CD14-positive monocyte (primary cell): ENCODE measurements at regions not wholly inside any gene's neighbourhood (a gene's known extent, or its start where the extent isn't known, plus 50 kb on each side); places are given as distances from the start of the nearest gene placed in this dataset.

Source experiments
- DNase-seq, 3 donors: peaks; one replicate each; pipeline ENCODE4 v3.0.0-alpha.2; 2011 to 2022
- H2AFZ ChIP-seq: 2 replicates; pipeline ENCODE4 v1.6.0; 2012; ENCODE audit warnings: mild to moderate bottlenecking, low read depth, low read length, inconsistent platforms; ENCODE audit not compliant: insufficient read depth, poor library complexity, severe bottlenecking
- H3K27ac ChIP-seq, 2 donors: 1 replicate in 1 of 2; 2 replicates in 1 of 2; pipeline ENCODE4 v1.5.1; 2012 to 2013; ENCODE audit warnings: low read length in 2 of 2, control low read depth in 1 of 2, inconsistent platforms in 1 of 2, low read depth in 1 of 2, mild to moderate bottlenecking in 1 of 2
- H3K27me3 ChIP-seq, 2 donors: one replicate each; pipeline versions ENCODE4 v1.6.0 to v1.6.1; 2011 to 2013; ENCODE audit warnings: low read length in 2 of 2; ENCODE audit not compliant: control insufficient read depth in 2 of 2, insufficient read depth in 2 of 2
- H3K36me3 ChIP-seq, 2 donors: replicated peaks in 1 of 2; 1 replicate in 1 of 2; 2 replicates in 1 of 2; pipeline versions ENCODE4 v1.5.1 to v1.6.1; 2012 to 2013; ENCODE audit warnings: low read length in 2 of 2, control low read depth in 1 of 2, inconsistent platforms in 1 of 2, mild to moderate bottlenecking in 1 of 2; ENCODE audit not compliant: insufficient read depth in 2 of 2, control insufficient read depth in 1 of 2
- H3K4me1 ChIP-seq, 2 donors: 1 replicate in 1 of 2; 2 replicates in 1 of 2; pipeline versions ENCODE4 v1.5.1 to v1.6.1; 2012 to 2013; ENCODE audit warnings: low read length in 2 of 2, control low read depth in 1 of 2, inconsistent platforms in 1 of 2, mild to moderate bottlenecking in 1 of 2, moderate library complexity in 1 of 2; ENCODE audit not compliant: insufficient read depth in 2 of 2, control insufficient read depth in 1 of 2
- H3K4me2 ChIP-seq: replicated peaks from 2 replicates; pipeline ENCODE3; 2012; ENCODE audit warnings: low read length, moderate library complexity, mild to moderate bottlenecking; ENCODE audit not compliant: poor library complexity, severe bottlenecking; ENCODE audit errors: extremely low read depth
- H3K4me3 ChIP-seq, 3 experiments: fragments of 200-600 bp in 1 of 3; sonication (generic) in 1 of 3; replicated peaks in 1 of 3; 1 replicate in 2 of 3; 2 replicates in 1 of 3; pipeline ENCODE4 v1.5.1; 2011 to 2013; ENCODE audit warnings: low read length in 3 of 3, mild to moderate bottlenecking in 3 of 3, control low read depth in 2 of 3, low read depth in 2 of 3, inconsistent platforms in 1 of 3, moderate library complexity in 1 of 3
- H3K79me2 ChIP-seq: 2 replicates; pipeline ENCODE4 v1.6.0; 2012; ENCODE audit warnings: mild to moderate bottlenecking, control low read depth, inconsistent platforms, low read length, moderate library complexity; ENCODE audit not compliant: insufficient read depth
- H3K9ac ChIP-seq: 2 replicates; pipeline ENCODE4 v1.6.0; 2017; ENCODE audit warnings: low read length, mild to moderate bottlenecking; ENCODE audit not compliant: insufficient read depth, poor library complexity, severe bottlenecking
- H3K9me3 ChIP-seq, 2 donors: replicated peaks in 1 of 2; 1 replicate in 1 of 2; 2 replicates in 1 of 2; pipeline versions ENCODE4 v1.5.1 to v1.6.1; 2012 to 2013; ENCODE audit warnings: low read length in 2 of 2, control low read depth in 1 of 2; ENCODE audit not compliant: control insufficient read depth in 1 of 2, insufficient read depth in 1 of 2
- H4K20me1 ChIP-seq: 2 replicates; pipeline ENCODE4 v1.6.0; 2012; ENCODE audit warnings: mild to moderate bottlenecking, low read length, control low read depth, moderate library complexity; ENCODE audit not compliant: insufficient read depth
- H3K27ac Mint-ChIP-seq, 7 donors: one replicate each; pipeline ENCODE4 v1.8.0; 2020; ENCODE audit warnings: mild to moderate bottlenecking in 7 of 7, mixed read lengths in 7 of 7, moderate library complexity in 6 of 7, inconsistent platforms in 2 of 7
- H3K27me3 Mint-ChIP-seq, 3 donors: one replicate each; pipeline ENCODE4 v1.8.0; 2021 to 2022; ENCODE audit warnings: low read depth in 3 of 3, mild to moderate bottlenecking in 3 of 3, mixed read lengths in 3 of 3, moderate library complexity in 3 of 3, inconsistent platforms in 1 of 3
- H3K36me3 Mint-ChIP-seq, 2 donors: one replicate each; pipeline ENCODE4 v1.8.0; 2020; ENCODE audit warnings: mixed read lengths in 2 of 2, inconsistent platforms in 1 of 2, mild to moderate bottlenecking in 1 of 2
- H3K4me1 Mint-ChIP-seq: one replicate; pipeline ENCODE4 v1.8.0; 2020; ENCODE audit warnings: mild to moderate bottlenecking, mixed read lengths
- H3K4me3 Mint-ChIP-seq, 2 donors: one replicate each; pipeline ENCODE4 v1.8.0; 2020; ENCODE audit warnings: mild to moderate bottlenecking in 2 of 2, mixed read lengths in 2 of 2, moderate library complexity in 1 of 2
- H3K9me3 Mint-ChIP-seq, 7 donors: one replicate each; pipeline ENCODE4 v1.8.0; 2020 to 2022; ENCODE audit warnings: mixed read lengths in 7 of 7, mild to moderate bottlenecking in 6 of 7, moderate library complexity in 6 of 7, inconsistent platforms in 2 of 7
- WGBS: methylation state at CpG from one replicate; pipeline ENCODE4 v1.1.5; 2013; ENCODE audit warnings: missing lambda C conversion rate; ENCODE audit not compliant: insufficient coverage; 5-methylcytosine and 5-hydroxymethylcytosine counted together
- intact Hi-C, 2 donors: fragments of 100-400 bp; cut with micrococcal nuclease; formaldehyde crosslinking; loops; one replicate each; pipeline versions ENCODE4 v1.15.0 to v1.15.1; 2023
- TF ChIP-seq, protein P1 (sequence below): fragments of 200-600 bp; IDR thresholded peaks from one replicate; pipeline ENCODE4 v1.8.0; 2022; ENCODE audit warnings: antibody characterized with exemption, mild to moderate bottlenecking

DNA sequence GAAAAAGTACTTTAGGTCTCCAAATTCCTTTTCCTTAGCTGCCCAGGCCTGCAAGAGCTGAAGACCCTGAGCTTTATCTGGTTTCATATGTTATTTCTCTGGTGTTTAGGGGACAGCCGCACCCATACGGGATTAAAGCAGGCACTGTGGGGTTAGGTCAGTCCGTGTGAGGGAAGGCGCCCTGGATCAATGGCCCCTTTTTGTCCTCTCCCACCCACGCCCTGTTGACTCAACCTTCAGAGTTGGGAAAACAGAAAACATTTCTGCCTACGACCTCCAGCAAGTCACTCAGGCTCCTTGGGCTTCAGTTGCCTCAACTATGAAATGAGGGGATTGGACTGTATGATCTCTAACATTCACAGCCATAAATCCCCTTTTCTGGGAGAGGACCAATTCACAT lies 55.2 kb upstream of the BARX2 start:
- 100% methylated on average over 2 of the region's 6 CpGs for WGBS
- no peak overlapping the region for H3K4me2 ChIP-seq
- H3K4me3 ChIP-seq: no peak overlapping the region

DNA sequence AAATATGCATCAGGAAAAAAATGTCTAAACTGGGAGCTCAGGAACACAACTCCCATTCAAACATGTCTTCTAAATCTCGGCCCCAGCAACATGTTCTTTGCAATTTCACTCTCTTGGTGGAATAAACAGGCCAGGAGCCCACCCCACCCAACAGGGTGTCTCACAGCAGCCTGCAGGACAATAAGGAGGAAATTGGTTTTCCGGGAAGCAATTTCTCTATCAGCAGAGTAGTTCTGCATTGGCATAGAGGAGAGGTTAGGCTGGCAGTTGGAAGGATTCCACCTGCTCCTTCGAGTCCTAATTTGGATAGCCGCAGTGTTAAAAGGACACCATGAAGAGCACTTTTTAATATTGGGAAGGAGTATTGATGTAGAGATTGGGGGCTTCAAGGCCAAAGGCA lies 55.9 kb upstream of the BARX2 start:
- Histone ChIP-seq H3K9me3 (no peaks in the 10 kb centered on the region), H3K36me3 (no peaks in the 10 kb centered on the region), H2AFZ (no peak overlapping the region), H3K4me2 (no peak overlapping the region), H4K20me1 (no peaks in the 10 kb centered on the region), H3K4me3 (no peak overlapping the region), H3K9ac (no peak overlapping the region), H3K79me2 (no peaks in the 10 kb centered on the region), H3K27me3 (no peaks in the 10 kb centered on the region), H3K4me1 (peaks cover 58 to 68% of the 10 kb centered on the region in 2 donors), H3K27ac (no peak overlapping the region)
- Mint-ChIP-seq H3K4me1 (peaks cover 81% of the 10 kb centered on the region), H3K27me3 (peaks cover 0 to 5% (median 0%) of the 10 kb centered on the region in 3 donors), H3K9me3 (no peaks in the 10 kb centered on the region), H3K36me3 (no peaks in the 10 kb centered on the region), H3K4me3 (no peak overlapping the region), H3K27ac (peak overlapping the region in 1 of 7 donors; percentile 8)
- no peak for DNase-seq
- intact Hi-C loops: loop anchor here in 1 of 2 donors (5.0 kb wide), 1 partner anchor 42 kb away; no protein-coding TSS in a partner anchor
- TF ChIP-seq, protein P1, sequence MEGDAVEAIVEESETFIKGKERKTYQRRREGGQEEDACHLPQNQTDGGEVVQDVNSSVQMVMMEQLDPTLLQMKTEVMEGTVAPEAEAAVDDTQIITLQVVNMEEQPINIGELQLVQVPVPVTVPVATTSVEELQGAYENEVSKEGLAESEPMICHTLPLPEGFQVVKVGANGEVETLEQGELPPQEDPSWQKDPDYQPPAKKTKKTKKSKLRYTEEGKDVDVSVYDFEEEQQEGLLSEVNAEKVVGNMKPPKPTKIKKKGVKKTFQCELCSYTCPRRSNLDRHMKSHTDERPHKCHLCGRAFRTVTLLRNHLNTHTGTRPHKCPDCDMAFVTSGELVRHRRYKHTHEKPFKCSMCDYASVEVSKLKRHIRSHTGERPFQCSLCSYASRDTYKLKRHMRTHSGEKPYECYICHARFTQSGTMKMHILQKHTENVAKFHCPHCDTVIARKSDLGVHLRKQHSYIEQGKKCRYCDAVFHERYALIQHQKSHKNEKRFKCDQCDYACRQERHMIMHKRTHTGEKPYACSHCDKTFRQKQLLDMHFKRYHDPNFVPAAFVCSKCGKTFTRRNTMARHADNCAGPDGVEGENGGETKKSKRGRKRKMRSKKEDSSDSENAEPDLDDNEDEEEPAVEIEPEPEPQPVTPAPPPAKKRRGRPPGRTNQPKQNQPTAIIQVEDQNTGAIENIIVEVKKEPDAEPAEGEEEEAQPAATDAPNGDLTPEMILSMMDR: no peak
- WGBS: 90% methylated on average over 4 of the region's 4 CpGs

More for the DNA sequence above, 55.2 kb upstream of the BARX2 start:
- no peak for DNase-seq
- Mint-ChIP-seq H3K4me1 (peaks cover 81% of the 10 kb centered on the region), H3K27me3 (peaks cover 0 to 5% (median 0%) of the 10 kb centered on the region in 3 donors), H3K9me3 (no peaks in the 10 kb centered on the region), H3K4me3 (no peak overlapping the region), H3K27ac (peak overlapping the region in 1 of 7 donors; percentile 31), H3K36me3 (no peaks in the 10 kb centered on the region)
- Histone ChIP-seq H3K27me3 (no peaks in the 10 kb centered on the region), H2AFZ (no peak overlapping the region), H3K9ac (no peak overlapping the region), H3K9me3 (no peaks in the 10 kb centered on the region), H3K4me1 (peaks cover 56 to 70% of the 10 kb centered on the region in 2 donors), H3K27ac (no peak overlapping the region), H4K20me1 (no peaks in the 10 kb centered on the region), H3K79me2 (no peaks in the 10 kb centered on the region), H3K36me3 (no peaks in the 10 kb centered on the region)
- intact Hi-C loops: loop anchor here in 1 of 2 donors (5.0 kb wide), 1 partner anchor 43 kb away; no protein-coding TSS in a partner anchor
- TF ChIP-seq, protein P1: no peak
